ENCODE measurements at regions not wholly inside any gene's neighbourhood (a gene's known extent, or its start where the extent isn't known, plus 50 kb on each side); places are given as distances from the start of the nearest gene placed in this dataset.

- no peaks in the 10 kb centered on the region for H3F3A ChIP-seq (ENCODE audit: insufficient read depth, low read length)
- H3K4me1 ChIP-seq (ENCODE audit: insufficient read depth, low read length, severe bottlenecking), result no peaks in the 10 kb centered on the region
- H3K36me3 ChIP-seq (ENCODE audit: insufficient read depth, low read length), result no peaks in the 10 kb centered on the region
- H3K27ac ChIP-seq (ENCODE audit: low read depth, low read length, poor library complexity, severe bottlenecking), result no peak overlapping the region
- no peak overlapping the region for H2AFZ ChIP-seq (ENCODE audit: low read length)
- no peaks in the 10 kb centered on the region for H4K20me1 ChIP-seq (ENCODE audit: insufficient read depth, low read length)
- H3K9me2 ChIP-seq (ENCODE audit: low read depth, low read length), result no peaks in the 10 kb centered on the region
- no peaks in the 10 kb centered on the region for H3K27me3 ChIP-seq (ENCODE audit: insufficient read depth, low read length)
- H3K79me2 ChIP-seq (ENCODE audit: insufficient read depth, low read length), result no peaks in the 10 kb centered on the region
- no peak overlapping the region for H3K4me2 ChIP-seq (ENCODE audit: low read length)
- TF ChIP-seq CTCF (IDR thresholded peaks at IDR 0.05; ENCODE audit: low read length) (no peak), EZH2 (IDR thresholded peaks at IDR 0.05; ENCODE audit: borderline replicate concordance, low read length) (no peak)
- no peak overlapping the region for H3K9ac ChIP-seq (ENCODE audit: low read length)
- H3K4me3 ChIP-seq (ENCODE audit: low read depth, low read length, poor library complexity, severe bottlenecking), result no peak overlapping the region
- H3K9me3 ChIP-seq (ENCODE audit: low read length), result no peaks in the 10 kb centered on the region
Observed at GRCh38 chr11:30153008-30153407, 77.8 kb upstream of the FSHB start.

GRCh38 chr11:30155428-30155827, 75.4 kb upstream of the FSHB start:
- Histone ChIP-seq H3K9me3 (ENCODE audit: low read length) (no peaks in the 10 kb centered on the region), H2AFZ (ENCODE audit: low read length) (no peak overlapping the region), H3K4me2 (ENCODE audit: low read length) (no peak overlapping the region), H3K9me2 (ENCODE audit: low read depth, low read length) (no peaks in the 10 kb centered on the region), H3K9ac (ENCODE audit: low read length) (no peak overlapping the region), H4K20me1 (ENCODE audit: insufficient read depth, low read length) (no peaks in the 10 kb centered on the region), H3K36me3 (ENCODE audit: insufficient read depth, low read length) (no peaks in the 10 kb centered on the region), H3K79me2 (ENCODE audit: insufficient read depth, low read length) (no peaks in the 10 kb centered on the region), H3K27me3 (ENCODE audit: insufficient read depth, low read length) (no peaks in the 10 kb centered on the region), H3F3A (ENCODE audit: insufficient read depth, low read length) (no peaks in the 10 kb centered on the region), H3K4me3 (ENCODE audit: low read depth, low read length, poor library complexity, severe bottlenecking) (no peak overlapping the region), H3K4me1 (ENCODE audit: insufficient read depth, low read length, severe bottlenecking) (no peaks in the 10 kb centered on the region), H3K27ac (ENCODE audit: low read depth, low read length, poor library complexity, severe bottlenecking) (no peak overlapping the region)
- TF ChIP-seq EZH2 (IDR thresholded peaks at IDR 0.05; ENCODE audit: borderline replicate concordance, low read length), result no peak
- TF ChIP-seq CTCF (IDR thresholded peaks at IDR 0.05; ENCODE audit: low read length), result no peak

GRCh38 chr11:30159546-30159945, 71.3 kb upstream of the FSHB start:
- no peak overlapping the region for H3K4me2 ChIP-seq (ENCODE audit: low read length)
- no peaks in the 10 kb centered on the region for H3K9me3 ChIP-seq (ENCODE audit: low read length)
- no peaks in the 10 kb centered on the region for H3K9me2 ChIP-seq (ENCODE audit: low read depth, low read length)
- H3K36me3 ChIP-seq (ENCODE audit: insufficient read depth, low read length), result no peaks in the 10 kb centered on the region
- no peaks in the 10 kb centered on the region for H3K27me3 ChIP-seq (ENCODE audit: insufficient read depth, low read length)
- H3K9ac ChIP-seq (ENCODE audit: low read length), result no peak overlapping the region
- H2AFZ ChIP-seq (ENCODE audit: low read length), result no peak overlapping the region
- no peaks in the 10 kb centered on the region for H4K20me1 ChIP-seq (ENCODE audit: insufficient read depth, low read length)
- H3K4me3 ChIP-seq (ENCODE audit: low read depth, low read length, poor library complexity, severe bottlenecking), result no peak overlapping the region
- TF ChIP-seq EZH2 (IDR thresholded peaks at IDR 0.05; ENCODE audit: borderline replicate concordance, low read length), result no peak
- H3F3A ChIP-seq (ENCODE audit: insufficient read depth, low read length), result no peaks in the 10 kb centered on the region
- no peak overlapping the region for H3K27ac ChIP-seq (ENCODE audit: low read depth, low read length, poor library complexity, severe bottlenecking)
- H3K79me2 ChIP-seq (ENCODE audit: insufficient read depth, low read length), result no peaks in the 10 kb centered on the region
- no peaks in the 10 kb centered on the region for H3K4me1 ChIP-seq (ENCODE audit: insufficient read depth, low read length, severe bottlenecking)

- H3K36me3 ChIP-seq (ENCODE audit: insufficient read depth, low read length), result no peaks in the 10 kb centered on the region
Observed at GRCh38 chr11:30165652-30166051, 65.2 kb upstream of the FSHB start.

More at GRCh38 chr11:30165652-30166051, 65.2 kb upstream of the FSHB start:
- Histone ChIP-seq H3K9me2 (ENCODE audit: low read depth, low read length) (no peaks in the 10 kb centered on the region), H3K4me2 (ENCODE audit: low read length) (no peak overlapping the region), H3K9ac (ENCODE audit: low read length) (no peak overlapping the region), H3F3A (ENCODE audit: insufficient read depth, low read length) (no peaks in the 10 kb centered on the region), H3K9me3 (ENCODE audit: low read length) (no peaks in the 10 kb centered on the region), H3K27ac (ENCODE audit: low read depth, low read length, poor library complexity, severe bottlenecking) (no peak overlapping the region), H3K4me3 (ENCODE audit: low read depth, low read length, poor library complexity, severe bottlenecking) (no peak overlapping the region), H2AFZ (ENCODE audit: low read length) (no peak overlapping the region), H3K79me2 (ENCODE audit: insufficient read depth, low read length) (no peaks in the 10 kb centered on the region), H4K20me1 (ENCODE audit: insufficient read depth, low read length) (no peaks in the 10 kb centered on the region), H3K4me1 (ENCODE audit: insufficient read depth, low read length, severe bottlenecking) (no peaks in the 10 kb centered on the region), H3K27me3 (ENCODE audit: insufficient read depth, low read length) (no peaks in the 10 kb centered on the region)
- no peak for TF ChIP-seq CTCF (IDR thresholded peaks at IDR 0.05; ENCODE audit: low read length)
- no peak for TF ChIP-seq EZH2 (IDR thresholded peaks at IDR 0.05; ENCODE audit: borderline replicate concordance, low read length)

All from OCI-LY1 (cell line).